ENCODE measurements at regions not wholly inside any gene's neighbourhood (a gene's known extent, or its start where the extent isn't known, plus 50 kb on each side); places are given as distances from the start of the nearest gene placed in this dataset.

GRCh38 chr13:50526661-50527071, 316.8 kb downstream of the DLEU7 start:
- Histone ChIP-seq H3K4me1 (ENCODE audit: control insufficient read depth in 2 of 2, insufficient read depth in 2 of 2, low read length in 1 of 2) (peaks cover 0 to 5% of the 10 kb centered on the region in 2 donors), H3K9me3 (ENCODE audit: control insufficient read depth in 2 of 2, insufficient read depth in 1 of 2, low read depth in 1 of 2, low read length in 1 of 2) (no peaks in the 10 kb centered on the region), H3K4me3 (ENCODE audit: low read depth in 1 of 2, low read length in 2 of 2) (no peak overlapping the region), H3K27me3 (ENCODE audit: control insufficient read depth in 1 of 2, insufficient read depth in 2 of 2, low read length in 2 of 2) (no peaks in the 10 kb centered on the region), H3K27ac (ENCODE audit: low read depth in 2 of 2, low read length in 1 of 2) (no peak overlapping the region), H3K36me3 (ENCODE audit: control insufficient read depth in 2 of 2, insufficient read depth in 2 of 2, low read length in 1 of 2) (no peaks in the 10 kb centered on the region)
- 91 to 92% methylated on average over 7 of the region's 7 CpGs for WGBS, 2 donors

- WGBS, 2 donors: 41% methylated on average over 9 of the region's 9 CpGs
- H3K4me1 ChIP-seq (ENCODE audit: control insufficient read depth in 2 of 2, insufficient read depth in 2 of 2, low read length in 1 of 2): peaks cover 0 to 5% of the 10 kb centered on the region in 2 donors
These were observed 316.3 kb downstream of the DLEU7 start for GRCh38 chr13:50527188-50527587.

DNA sequence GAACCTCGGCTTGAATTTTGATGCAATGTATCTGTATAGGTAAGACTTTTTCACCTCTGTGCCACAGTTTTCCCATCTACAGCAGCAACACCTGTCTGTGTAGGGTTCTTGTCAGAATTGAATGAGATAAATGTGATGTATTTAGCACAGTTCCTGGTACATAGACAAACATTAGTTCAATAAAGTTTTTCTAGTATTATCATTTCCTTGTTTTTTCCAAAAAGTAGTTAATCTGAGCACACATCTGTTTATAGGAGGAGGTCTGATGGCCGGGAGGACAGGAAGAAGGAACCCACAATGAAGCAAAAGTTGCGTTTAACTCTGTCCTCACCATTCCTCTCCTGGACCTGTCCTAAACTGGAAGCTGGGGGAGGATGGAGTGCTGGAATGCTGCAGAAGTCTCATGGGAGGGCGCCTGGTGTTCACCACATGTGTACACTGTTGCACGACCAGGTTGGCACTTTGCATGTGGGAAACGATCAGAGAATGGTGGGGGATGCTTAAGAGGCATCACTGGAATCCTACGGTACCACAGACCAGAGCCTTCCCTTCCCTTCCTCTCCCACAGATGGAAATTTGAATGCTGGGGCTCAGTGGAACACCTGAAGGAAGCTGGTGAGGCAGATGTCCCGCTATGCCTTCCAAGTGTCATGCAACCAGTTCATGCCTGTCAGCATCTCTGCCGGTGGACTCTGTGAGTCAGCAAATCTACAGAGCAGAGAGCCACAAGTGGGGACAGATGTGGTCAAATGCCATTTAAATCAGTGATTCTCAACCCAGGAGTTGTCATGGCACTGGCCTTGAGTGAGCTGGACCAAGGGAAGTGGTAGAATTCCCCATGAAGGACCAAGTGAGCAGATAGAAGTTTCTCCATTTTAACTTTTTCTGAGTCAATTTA, 315.6 kb downstream of the DLEU7 start:
- Histone ChIP-seq H3K9me3 (ENCODE audit: control insufficient read depth in 2 of 2, insufficient read depth in 1 of 2, low read depth in 1 of 2, low read length in 1 of 2) (no peaks in the 10 kb centered on the region), H3K4me1 (ENCODE audit: control insufficient read depth in 2 of 2, insufficient read depth in 2 of 2, low read length in 1 of 2) (peaks cover 0 to 5% of the 10 kb centered on the region in 2 donors), H3K4me3 (ENCODE audit: low read depth in 1 of 2, low read length in 2 of 2) (no peak overlapping the region), H3K36me3 (ENCODE audit: control insufficient read depth in 2 of 2, insufficient read depth in 2 of 2, low read length in 1 of 2) (no peaks in the 10 kb centered on the region), H3K27ac (ENCODE audit: low read depth in 2 of 2, low read length in 1 of 2) (no peak overlapping the region), H3K27me3 (ENCODE audit: control insufficient read depth in 1 of 2, insufficient read depth in 2 of 2, low read length in 2 of 2) (no peaks in the 10 kb centered on the region)
- WGBS, 2 donors: 57 to 65% methylated on average over 9 of the region's 9 CpGs

More at GRCh38 chr13:50527188-50527587, 316.3 kb downstream of the DLEU7 start:
- no peaks in the 10 kb centered on the region for H3K9me3 ChIP-seq (ENCODE audit: control insufficient read depth in 2 of 2, insufficient read depth in 1 of 2, low read depth in 1 of 2, low read length in 1 of 2)
- H3K4me3 ChIP-seq (ENCODE audit: low read depth in 1 of 2, low read length in 2 of 2): no peak overlapping the region
- no peaks in the 10 kb centered on the region for H3K36me3 ChIP-seq (ENCODE audit: control insufficient read depth in 2 of 2, insufficient read depth in 2 of 2, low read length in 1 of 2)
- no peaks in the 10 kb centered on the region for H3K27me3 ChIP-seq (ENCODE audit: control insufficient read depth in 1 of 2, insufficient read depth in 2 of 2, low read length in 2 of 2)
- no peak overlapping the region for H3K27ac ChIP-seq (ENCODE audit: low read depth in 2 of 2, low read length in 1 of 2)

DNA sequence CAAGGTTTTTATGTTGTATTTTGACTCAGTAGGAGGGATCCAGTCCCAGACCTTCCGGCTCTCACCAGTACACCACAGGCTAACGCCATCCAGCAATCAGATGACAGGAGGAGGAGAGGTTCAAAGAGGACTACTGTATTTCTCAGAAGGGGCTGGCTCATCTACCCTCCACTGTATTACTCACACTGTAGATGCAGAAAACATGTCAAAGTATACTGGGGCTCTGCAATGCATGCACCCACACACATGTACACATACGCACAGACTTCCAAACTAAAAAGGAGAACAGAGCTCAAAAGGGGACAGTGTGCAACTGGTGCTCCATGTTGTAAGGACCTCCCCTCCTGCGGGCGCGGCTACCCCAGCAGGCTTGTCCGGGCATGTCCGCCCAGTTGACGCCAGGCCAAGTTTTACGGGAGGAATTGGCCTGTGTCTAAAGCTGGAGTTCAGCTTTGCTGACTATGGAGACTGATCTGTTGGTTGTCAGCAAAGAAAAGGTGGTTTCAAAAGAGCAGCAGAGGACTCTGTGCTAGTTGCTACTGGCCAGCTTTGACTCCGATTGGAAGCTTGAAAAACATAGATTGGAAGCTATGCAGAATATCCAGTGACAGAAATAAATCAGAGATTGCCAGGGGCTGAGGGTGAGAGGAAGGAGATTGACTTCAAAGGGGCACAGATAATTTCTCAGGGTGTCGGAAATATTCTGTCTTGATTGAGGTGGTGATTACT, 314.2 kb downstream of the DLEU7 start:
- no peak overlapping the region for H3K4me3 ChIP-seq (ENCODE audit: low read depth in 1 of 2, low read length in 2 of 2)
- peaks cover 0 to 5% of the 10 kb centered on the region in 2 donors for H3K4me1 ChIP-seq (ENCODE audit: control insufficient read depth in 2 of 2, insufficient read depth in 2 of 2, low read length in 1 of 2)
- peak overlapping the region in 1 of 2 donors; percentile 40 for H3K27ac ChIP-seq (ENCODE audit: low read depth in 2 of 2, low read length in 1 of 2)
- WGBS, 2 donors: 24 to 38% methylated on average over 12 of the region's 12 CpGs
- no peaks in the 10 kb centered on the region for H3K27me3 ChIP-seq (ENCODE audit: control insufficient read depth in 1 of 2, insufficient read depth in 2 of 2, low read length in 2 of 2)
- no peaks in the 10 kb centered on the region for H3K9me3 ChIP-seq (ENCODE audit: control insufficient read depth in 2 of 2, insufficient read depth in 1 of 2, low read depth in 1 of 2, low read length in 1 of 2)
- H3K36me3 ChIP-seq (ENCODE audit: control insufficient read depth in 2 of 2, insufficient read depth in 2 of 2, low read length in 1 of 2): no peaks in the 10 kb centered on the region

- peaks cover 0 to 8% of the 10 kb centered on the region in 2 donors for H3K4me1 ChIP-seq (ENCODE audit: control insufficient read depth in 2 of 2, insufficient read depth in 2 of 2, low read length in 1 of 2)
- no peak overlapping the region for H3K27ac ChIP-seq (ENCODE audit: low read depth in 2 of 2, low read length in 1 of 2)
- no peak overlapping the region for H3K4me3 ChIP-seq (ENCODE audit: low read depth in 1 of 2, low read length in 2 of 2)
- 66 to 77% methylated on average over 5 of the region's 5 CpGs for WGBS, 2 donors
- no peaks in the 10 kb centered on the region for H3K27me3 ChIP-seq (ENCODE audit: control insufficient read depth in 1 of 2, insufficient read depth in 2 of 2, low read length in 2 of 2)
- H3K9me3 ChIP-seq (ENCODE audit: control insufficient read depth in 2 of 2, insufficient read depth in 1 of 2, low read depth in 1 of 2, low read length in 1 of 2): no peaks in the 10 kb centered on the region
- no peaks in the 10 kb centered on the region for H3K36me3 ChIP-seq (ENCODE audit: control insufficient read depth in 2 of 2, insufficient read depth in 2 of 2, low read length in 1 of 2)
These were observed 311.3 kb downstream of the DLEU7 start for GRCh38 chr13:50531917-50532899.

DNA sequence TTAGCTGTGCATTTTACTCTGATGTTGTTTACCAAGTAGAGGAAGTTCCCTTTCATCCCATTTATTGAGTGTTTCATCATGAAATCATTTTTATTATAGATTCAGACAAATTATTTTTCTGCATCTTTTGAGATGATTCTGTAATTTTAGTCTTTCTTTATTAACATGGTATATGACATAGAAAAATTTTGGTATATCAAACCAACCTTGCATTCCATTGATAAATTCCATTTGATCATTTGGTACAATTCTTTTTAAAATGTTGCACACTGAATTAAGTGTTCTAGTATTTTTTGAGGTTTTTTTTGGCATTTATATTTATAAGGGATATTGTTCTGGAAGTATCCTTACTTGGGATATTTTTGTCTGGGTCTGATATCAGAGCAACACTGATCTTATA, 308.4 kb downstream of the DLEU7 start:
- Histone ChIP-seq H3K27me3 (ENCODE audit: control insufficient read depth in 1 of 2, insufficient read depth in 2 of 2, low read length in 2 of 2) (no peaks in the 10 kb centered on the region), H3K9me3 (ENCODE audit: control insufficient read depth in 2 of 2, insufficient read depth in 1 of 2, low read depth in 1 of 2, low read length in 1 of 2) (no peaks in the 10 kb centered on the region), H3K27ac (ENCODE audit: low read depth in 2 of 2, low read length in 1 of 2) (no peak overlapping the region), H3K36me3 (ENCODE audit: control insufficient read depth in 2 of 2, insufficient read depth in 2 of 2, low read length in 1 of 2) (no peaks in the 10 kb centered on the region), H3K4me1 (ENCODE audit: control insufficient read depth in 2 of 2, insufficient read depth in 2 of 2, low read length in 1 of 2) (peaks cover 0 to 3% of the 10 kb centered on the region in 2 donors), H3K4me3 (ENCODE audit: low read depth in 1 of 2, low read length in 2 of 2) (no peak overlapping the region)

- WGBS, 2 donors: 81 to 92% methylated on average over 1 of the region's 1 CpG
- Histone ChIP-seq H3K27ac (ENCODE audit: low read depth in 2 of 2, low read length in 1 of 2) (no peak overlapping the region), H3K27me3 (ENCODE audit: control insufficient read depth in 1 of 2, insufficient read depth in 2 of 2, low read length in 2 of 2) (no peaks in the 10 kb centered on the region), H3K4me3 (ENCODE audit: low read depth in 1 of 2, low read length in 2 of 2) (no peak overlapping the region), H3K36me3 (ENCODE audit: control insufficient read depth in 2 of 2, insufficient read depth in 2 of 2, low read length in 1 of 2) (no peaks in the 10 kb centered on the region), H3K9me3 (ENCODE audit: control insufficient read depth in 2 of 2, insufficient read depth in 1 of 2, low read depth in 1 of 2, low read length in 1 of 2) (no peaks in the 10 kb centered on the region), H3K4me1 (ENCODE audit: control insufficient read depth in 2 of 2, insufficient read depth in 2 of 2, low read length in 1 of 2) (peaks cover 0 to 3% of the 10 kb centered on the region in 2 donors)
These were observed 306.5 kb downstream of the DLEU7 start for GRCh38 chr13:50537029-50537428.

- no peaks in the 10 kb centered on the region for H3K36me3 ChIP-seq (ENCODE audit: control insufficient read depth in 2 of 2, insufficient read depth in 2 of 2, low read length in 1 of 2)
- H3K27me3 ChIP-seq (ENCODE audit: control insufficient read depth in 1 of 2, insufficient read depth in 2 of 2, low read length in 2 of 2): no peaks in the 10 kb centered on the region
- no peaks in the 10 kb centered on the region for H3K9me3 ChIP-seq (ENCODE audit: control insufficient read depth in 2 of 2, insufficient read depth in 1 of 2, low read depth in 1 of 2, low read length in 1 of 2)
- H3K4me3 ChIP-seq (ENCODE audit: low read depth in 1 of 2, low read length in 2 of 2): no peak overlapping the region
- no peak overlapping the region for H3K27ac ChIP-seq (ENCODE audit: low read depth in 2 of 2, low read length in 1 of 2)
- peaks cover 0 to 3% of the 10 kb centered on the region in 2 donors for H3K4me1 ChIP-seq (ENCODE audit: control insufficient read depth in 2 of 2, insufficient read depth in 2 of 2, low read length in 1 of 2)
These were observed 303.5 kb downstream of the DLEU7 start for GRCh38 chr13:50539791-50540530.
